Fibroblast of pulmonary artery (primary cell): ENCODE measurements at regions not wholly inside any gene's neighbourhood (a gene's known extent, or its start where the extent isn't known, plus 50 kb on each side); places are given as distances from the start of the nearest gene placed in this dataset.
A peak's percentile ranks its signal among the peaks of the same experiment; 100 is the strongest.

Source experiments
- DNase-seq: peaks from one replicate; pipeline ENCODE4 v3.0.0-alpha.2; 2010; ENCODE audit warnings: low read depth
- H3K4me3 ChIP-seq: replicated peaks from 2 replicates; pipeline ENCODE4 v1.5.1; 2011; ENCODE audit warnings: low read depth, mild to moderate bottlenecking, control low read depth, low read length, moderate library complexity
- CTCF ChIP-seq: IDR thresholded peaks from 2 replicates; pipeline ENCODE4 v1.5.1; 2011; ENCODE audit warnings: mild to moderate bottlenecking, control low read depth, low read length, inconsistent platforms; ENCODE audit errors: missing control alignments

GRCh38 chr13:34152996-34153395 lies 335.0 kb downstream of the RFC3 start:
- H3K4me3 ChIP-seq, result no peak overlapping the region
- DNase-seq, result no peak
- no peak for TF ChIP-seq CTCF

DNA sequence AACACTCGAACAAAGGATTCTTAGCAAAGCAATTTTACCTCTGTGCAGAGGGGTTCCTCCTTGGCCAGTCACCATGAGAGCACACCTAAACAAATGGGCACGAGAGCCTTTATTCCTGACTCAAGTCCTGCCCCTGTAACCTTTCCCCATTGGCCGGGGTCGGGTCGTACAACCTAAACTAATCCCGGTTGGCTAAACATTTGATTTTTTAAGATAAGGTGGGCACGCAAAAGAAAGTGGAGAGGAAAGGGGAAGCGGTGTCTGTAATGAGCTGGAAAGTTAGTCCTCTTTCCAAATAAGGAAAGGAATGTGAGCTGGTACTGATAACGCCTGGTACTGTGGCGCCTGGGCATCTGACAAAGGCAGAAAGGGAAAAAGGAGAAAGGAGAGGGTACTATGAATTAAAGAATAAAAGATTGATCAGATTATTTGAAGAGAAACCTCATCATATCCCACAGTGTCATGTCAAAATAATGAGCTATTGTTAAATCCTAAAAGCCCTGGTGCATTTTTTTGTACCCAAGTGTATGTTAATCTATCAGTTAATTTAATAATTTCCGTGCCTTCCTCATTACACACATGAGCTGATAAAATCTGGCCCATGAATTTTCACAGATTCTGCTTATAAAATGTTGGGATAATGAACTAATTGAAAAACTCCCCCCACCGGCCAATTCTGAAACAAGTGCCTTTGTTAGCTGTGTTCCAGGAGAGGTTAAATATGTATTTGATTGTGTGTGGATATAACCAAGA lies 335.7 kb downstream of the RFC3 start:
- no peak overlapping the region for H3K4me3 ChIP-seq
- no peak for TF ChIP-seq CTCF
- peak; percentile 52 for DNase-seq

GRCh38 chr13:34155931-34156607 lies 338.1 kb downstream of the RFC3 start:
- DNase-seq, result peak; percentile 48
- no peak for TF ChIP-seq CTCF
- no peak overlapping the region for H3K4me3 ChIP-seq

DNA sequence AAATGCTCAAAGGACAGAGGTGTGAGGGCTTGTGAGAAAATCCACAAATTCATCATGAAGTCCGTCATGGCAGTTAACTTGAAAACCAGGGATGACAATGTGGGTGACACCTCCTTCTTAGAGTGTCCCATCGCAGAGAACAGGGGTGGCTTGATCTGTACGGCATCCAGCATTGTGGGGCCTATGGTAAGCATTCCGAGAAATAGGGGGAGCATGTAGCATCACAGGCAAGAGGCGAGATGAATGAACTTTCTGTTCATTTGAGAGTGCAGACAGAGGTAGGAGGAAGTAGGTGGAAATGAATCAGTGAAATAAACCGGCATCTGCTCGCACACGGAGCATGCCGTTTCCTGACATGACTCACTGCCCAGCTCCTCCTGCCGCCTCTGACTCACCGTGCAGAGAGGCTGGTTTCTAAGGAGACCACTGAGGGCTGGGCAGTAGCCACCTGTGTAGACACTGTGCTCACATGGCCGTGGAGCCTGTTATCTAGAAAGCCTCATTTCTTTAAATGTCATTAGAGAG lies 339.0 kb downstream of the RFC3 start:
- DNase-seq, result peak; percentile 95
- no peak for TF ChIP-seq CTCF
- H3K4me3 ChIP-seq, result peak overlapping the region; percentile 26

DNA sequence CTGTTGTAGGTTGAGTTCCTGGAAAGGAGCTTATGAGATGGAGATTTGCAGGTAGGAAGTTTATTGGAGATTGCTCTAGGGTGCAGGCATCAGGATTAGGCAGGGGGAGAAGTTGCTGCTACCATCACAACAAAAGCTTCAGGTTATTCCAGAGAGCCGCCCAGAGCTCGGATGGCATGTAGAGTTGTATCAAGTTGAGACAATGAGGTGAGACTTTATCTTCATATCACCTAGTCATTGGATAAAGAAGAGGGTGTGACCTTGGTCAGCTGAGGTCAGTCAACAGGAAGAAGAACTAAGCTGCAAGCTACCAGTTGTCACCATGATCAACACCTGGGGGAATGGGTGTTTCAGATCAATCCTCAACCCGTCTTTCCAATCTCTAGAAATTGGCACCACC lies 342.0 kb downstream of the RFC3 start:
- no peak for DNase-seq
- TF ChIP-seq CTCF, result no peak
- H3K4me3 ChIP-seq, result no peak overlapping the region

- H3K4me3 ChIP-seq, result no peak overlapping the region
- DNase-seq, result peak; percentile 87
- no peak for TF ChIP-seq CTCF
Observed at GRCh38 chr13:34161931-34162543, 344.1 kb downstream of the RFC3 start.
